ENCODE measurements at regions not wholly inside any gene's neighbourhood (a gene's known extent, or its start where the extent isn't known, plus 50 kb on each side); places are given as distances from the start of the nearest gene placed in this dataset.
"Not testable (repeated sequence)": the region's sequence is repeated elsewhere in the genome, so short reads cannot be mapped to it uniquely, and the experiment has no call there.

DNA sequence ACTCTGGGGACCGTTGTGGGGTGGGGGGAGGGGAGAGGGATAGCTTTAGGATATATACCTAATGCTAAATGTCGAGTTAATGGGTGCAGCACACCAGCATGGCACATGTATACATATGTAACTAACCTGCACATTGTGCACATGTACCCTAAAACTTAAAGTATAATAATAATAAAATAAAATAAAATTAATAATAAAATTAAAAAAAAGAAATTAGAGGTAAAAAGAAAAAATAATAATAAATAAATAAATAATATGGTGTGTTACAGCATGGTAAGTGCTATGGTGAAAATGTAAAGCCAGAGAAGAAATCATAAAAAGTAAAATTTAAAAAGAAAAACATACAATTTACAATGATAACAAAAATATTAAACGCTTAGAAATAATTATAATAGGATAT is 552.8 kb upstream of the PBX1 start:
- not testable (repeated sequence) for DNase-seq (ENCODE audit: low spot score)

GRCh38 chr1:164006621-164007020 is 552.4 kb upstream of the PBX1 start:
- no peak for DNase-seq (ENCODE audit: low spot score)

DNA sequence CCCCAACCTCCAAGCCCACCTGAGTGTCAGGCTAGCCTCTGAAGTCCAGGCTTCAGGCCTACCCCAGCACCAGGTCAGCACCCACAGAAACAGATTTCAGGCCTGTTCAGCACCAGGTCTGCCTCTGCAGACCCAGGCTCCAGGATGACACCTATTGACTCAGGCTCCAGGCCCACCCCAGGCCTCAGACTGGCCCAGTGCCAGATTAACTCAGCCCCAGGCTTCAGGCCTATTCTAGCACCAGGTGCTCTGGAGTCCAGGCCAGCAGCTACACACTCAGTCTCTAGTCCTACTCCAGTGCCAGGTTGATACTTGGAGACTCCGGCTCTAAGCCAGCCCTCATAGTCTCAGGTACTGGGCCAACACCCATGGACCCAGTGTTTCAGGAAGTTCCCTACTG is 541.7 kb upstream of the PBX1 start:
- DNase-seq (ENCODE audit: low spot score), result no peak

GRCh38 chr1:164020391-164020790 is 538.6 kb upstream of the PBX1 start:
- DNase-seq (ENCODE audit: low spot score), result no peak

- DNase-seq (ENCODE audit: low spot score), result no peak
Measured at GRCh38 chr1:164021813-164022212, 537.2 kb upstream of the PBX1 start.

GRCh38 chr1:164033782-164034181 is 525.2 kb upstream of the PBX1 start:
- peak; percentile 1 for DNase-seq (ENCODE audit: low spot score)

DNA sequence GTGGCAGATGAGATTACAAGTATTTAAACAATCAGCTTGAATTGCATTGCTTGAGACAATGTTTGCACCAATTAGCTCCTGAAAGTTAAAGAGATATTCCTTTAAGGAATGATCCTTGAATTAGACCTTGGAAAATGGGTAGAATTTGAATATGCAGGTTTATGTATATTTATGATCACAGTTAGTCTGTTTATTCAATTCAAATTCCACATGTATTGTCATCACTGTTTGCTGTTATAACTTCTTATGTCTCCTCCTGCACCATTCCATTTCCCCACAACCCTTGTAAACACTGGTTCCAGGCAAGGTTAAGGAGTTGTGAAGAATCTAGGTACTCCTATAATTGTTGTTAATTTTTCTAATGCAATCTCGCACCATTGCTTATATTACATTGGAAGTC is 518.2 kb upstream of the PBX1 start:
- no peak for DNase-seq (ENCODE audit: low spot score)

DNA sequence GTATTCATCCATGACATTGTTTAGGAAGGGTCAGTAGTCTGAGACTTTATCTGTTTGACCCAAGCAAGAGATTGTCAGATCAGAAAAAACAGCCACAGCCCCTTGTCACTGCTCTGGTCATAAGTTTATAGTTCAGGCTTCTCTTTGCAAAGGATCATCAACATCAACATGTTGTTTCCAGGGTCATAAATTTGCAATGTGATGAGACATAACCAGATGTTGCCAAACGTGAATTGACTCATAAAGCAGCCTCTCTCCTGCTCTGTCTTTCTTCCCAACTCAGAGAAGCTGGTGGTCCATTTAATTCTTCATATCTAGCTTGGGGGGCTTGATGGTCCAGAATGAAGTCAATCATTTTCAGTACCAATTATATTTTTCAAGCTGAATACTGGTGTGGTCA is 507.2 kb upstream of the PBX1 start:
- no peak for DNase-seq (ENCODE audit: low spot score)

DNA sequence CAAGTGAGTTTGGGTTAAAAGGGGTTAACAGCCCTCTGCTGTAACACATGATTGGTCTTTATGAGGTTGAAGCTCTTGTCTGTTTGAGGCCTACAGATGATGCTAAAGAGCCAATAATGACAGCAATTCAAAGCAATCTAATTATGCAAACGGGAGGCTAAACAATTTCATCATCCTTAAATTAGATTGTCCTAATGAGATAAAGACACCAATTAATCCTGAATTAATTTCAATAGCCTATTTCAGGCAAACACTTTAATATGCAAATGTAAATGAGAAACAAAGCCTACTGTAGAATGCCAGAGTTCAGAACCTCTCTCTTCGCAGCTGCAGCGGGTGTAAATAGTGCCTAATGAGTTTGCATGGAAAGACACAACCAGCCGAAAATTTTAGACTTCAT is 504.7 kb upstream of the PBX1 start:
- DNase-seq (ENCODE audit: low spot score), result no peak

GRCh38 chr1:164058198-164058597 is 500.8 kb upstream of the PBX1 start:
- peak; percentile 16 for DNase-seq (ENCODE audit: low spot score)

DNA sequence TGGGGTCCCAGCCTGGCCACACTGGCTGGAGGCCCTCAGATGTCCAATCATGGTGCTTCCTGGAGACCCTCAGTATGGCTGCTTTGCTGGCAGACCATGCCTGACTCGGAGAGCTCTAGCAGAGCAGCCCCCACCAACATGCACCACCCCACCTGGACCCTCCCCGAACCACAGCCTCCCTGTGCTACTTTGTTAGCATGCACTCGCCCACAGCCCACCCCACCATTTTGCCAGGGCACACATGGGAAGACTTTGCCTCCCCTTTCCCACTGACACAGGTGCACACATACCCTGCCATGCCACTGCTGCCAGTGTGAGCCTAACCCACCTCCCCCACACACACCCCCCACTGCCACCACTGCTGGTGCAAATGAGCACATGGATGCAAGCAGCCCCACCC is 497.5 kb upstream of the PBX1 start:
- DNase-seq (ENCODE audit: low spot score), result no peak

- no peak for DNase-seq (ENCODE audit: low spot score)
Measured at GRCh38 chr1:164064501-164064900, 494.5 kb upstream of the PBX1 start.

- DNase-seq (ENCODE audit: low spot score), result no peak
Measured at GRCh38 chr1:164071288-164071687, 487.7 kb upstream of the PBX1 start.

DNA sequence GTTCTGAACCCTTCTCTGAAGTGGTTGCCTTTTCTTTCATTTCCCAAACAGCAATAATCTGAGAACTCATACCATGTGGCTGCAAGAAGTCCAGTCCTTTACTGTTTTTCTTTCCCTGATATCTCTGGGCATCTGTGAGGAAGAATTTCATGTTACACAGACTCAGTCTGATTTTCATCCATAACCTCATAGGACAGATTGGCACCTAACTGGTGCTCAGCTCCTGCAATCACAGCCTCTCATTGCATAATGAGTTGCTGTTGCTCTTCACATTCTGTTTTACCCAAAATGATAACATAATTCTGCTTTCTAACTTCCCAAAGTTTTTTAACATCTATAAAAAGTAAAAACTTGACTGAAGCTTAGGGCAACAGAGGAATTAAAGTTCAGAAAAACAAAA is 472.2 kb upstream of the PBX1 start:
- DNase-seq (ENCODE audit: low spot score), result no peak

DNA sequence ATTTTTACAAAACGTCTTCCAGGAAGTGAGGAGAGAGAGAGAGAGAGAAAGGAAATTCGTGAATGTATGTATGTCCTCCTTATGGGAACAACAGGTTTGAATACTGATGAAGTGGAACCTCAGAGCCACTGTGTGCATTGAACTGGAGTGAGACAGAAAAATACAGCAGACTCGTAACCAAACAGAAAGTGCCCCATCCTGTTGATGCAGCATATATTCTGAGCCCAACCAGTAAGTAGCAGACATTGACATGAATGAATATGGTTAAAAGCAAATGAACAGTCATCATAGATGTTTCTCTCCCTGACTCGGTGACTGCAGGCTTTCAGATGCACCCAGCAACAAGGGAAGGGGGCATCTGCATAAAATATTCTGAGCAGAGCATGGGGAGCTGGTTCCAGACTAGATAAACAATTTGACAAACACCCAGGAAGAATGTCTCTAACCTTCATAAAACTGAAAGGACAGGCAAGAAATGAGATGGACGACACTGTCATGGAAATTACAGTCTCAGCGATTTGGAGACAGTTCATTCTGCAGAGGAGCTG is 471.0 kb upstream of the PBX1 start:
- no peak for DNase-seq (ENCODE audit: low spot score)

GRCh38 chr1:164092603-164093353 is 466.2 kb upstream of the PBX1 start:
- no peak for DNase-seq (ENCODE audit: low spot score)

DNA sequence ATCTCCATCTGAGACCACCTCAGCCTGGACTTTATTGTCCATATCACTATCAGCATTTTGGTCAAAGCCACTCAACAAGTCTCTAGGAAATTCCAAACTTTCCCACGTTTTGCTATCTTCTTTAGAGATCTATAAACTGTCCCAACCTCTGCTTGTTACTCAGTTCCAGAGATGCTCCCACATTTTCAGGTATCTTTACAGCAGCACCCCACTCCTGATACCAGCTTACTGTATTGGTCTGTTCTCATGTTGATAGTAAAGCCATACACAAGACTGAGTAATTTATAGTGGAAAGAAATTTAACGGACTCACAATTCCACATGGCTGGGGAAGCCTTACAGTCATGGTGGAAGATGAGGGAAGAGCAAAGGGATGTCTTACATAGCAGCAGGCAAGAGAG is 465.4 kb upstream of the PBX1 start:
- DNase-seq (ENCODE audit: low spot score), result no peak

GRCh38 chr1:164101802-164102201 is 457.2 kb upstream of the PBX1 start:
- DNase-seq (ENCODE audit: low spot score), result no peak

GRCh38 chr1:164131949-164132348 is 427.0 kb upstream of the PBX1 start:
- no peak for DNase-seq (ENCODE audit: low spot score)

GRCh38 chr1:164137273-164137925 is 421.6 kb upstream of the PBX1 start:
- DNase-seq (ENCODE audit: low spot score), result no peak

DNA sequence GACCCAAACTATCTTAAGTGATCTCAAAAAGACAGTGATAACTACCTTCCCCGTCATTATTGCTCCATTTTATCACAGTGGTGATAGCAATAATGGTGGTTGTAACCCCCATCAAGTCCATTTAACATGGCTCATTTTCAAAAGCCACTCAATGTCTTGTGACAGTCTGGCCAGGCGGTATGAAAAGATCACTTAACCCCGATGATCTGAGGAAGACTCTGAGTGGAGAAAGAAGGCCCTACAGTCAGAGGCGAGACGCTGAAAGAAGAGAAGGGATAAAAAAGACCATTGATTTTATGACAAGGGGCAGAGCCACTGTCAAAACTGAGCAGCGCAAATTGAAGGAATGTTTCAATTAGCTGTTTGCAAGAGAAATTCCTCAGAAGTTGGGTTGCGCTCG is 417.2 kb upstream of the PBX1 start:
- no peak for DNase-seq (ENCODE audit: low spot score)

DNA sequence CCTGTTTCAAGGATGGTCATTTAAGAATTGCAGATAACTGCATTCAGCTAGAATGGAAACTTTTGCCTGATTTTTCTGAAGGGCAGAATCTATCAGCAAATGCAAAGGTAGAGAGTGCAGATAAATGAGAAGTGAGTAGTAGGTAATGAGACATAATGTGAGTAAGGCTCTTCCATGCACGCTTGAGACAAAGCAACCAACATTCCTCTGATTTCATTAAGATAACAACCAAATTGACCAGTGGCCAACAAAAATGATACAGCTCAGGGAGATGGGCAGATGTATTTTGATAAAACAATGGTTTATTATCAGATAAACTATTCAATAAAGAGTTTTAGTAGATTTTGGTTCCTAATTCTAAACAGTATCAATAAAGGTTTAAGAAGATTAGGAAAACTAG is 404.4 kb upstream of the PBX1 start:
- no peak for DNase-seq (ENCODE audit: low spot score)

- no peak for DNase-seq (ENCODE audit: low spot score)
Measured at GRCh38 chr1:164155347-164155746, 403.6 kb upstream of the PBX1 start.

Data from SW480 (cell line).